ENCODE measurements at regions not wholly inside any gene's neighbourhood (a gene's known extent, or its start where the extent isn't known, plus 50 kb on each side); places are given as distances from the start of the nearest gene placed in this dataset.
"Not testable (repeated sequence)": the region's sequence is repeated elsewhere in the genome, so short reads cannot be mapped to it uniquely, and the experiment has no call there.

- DNase-seq (ENCODE audit: low read depth, low spot score): peak; percentile 13
- in situ Hi-C loops (cut with HindIII; ENCODE audit: low pct_unique_long_range_greater_than_20kb, low sequenced_read_pairs): not testable (repeated sequence)
Observed at GRCh38 chr9:85792057-85792456, 50.3 kb upstream of the AGTPBP1 start.

DNA sequence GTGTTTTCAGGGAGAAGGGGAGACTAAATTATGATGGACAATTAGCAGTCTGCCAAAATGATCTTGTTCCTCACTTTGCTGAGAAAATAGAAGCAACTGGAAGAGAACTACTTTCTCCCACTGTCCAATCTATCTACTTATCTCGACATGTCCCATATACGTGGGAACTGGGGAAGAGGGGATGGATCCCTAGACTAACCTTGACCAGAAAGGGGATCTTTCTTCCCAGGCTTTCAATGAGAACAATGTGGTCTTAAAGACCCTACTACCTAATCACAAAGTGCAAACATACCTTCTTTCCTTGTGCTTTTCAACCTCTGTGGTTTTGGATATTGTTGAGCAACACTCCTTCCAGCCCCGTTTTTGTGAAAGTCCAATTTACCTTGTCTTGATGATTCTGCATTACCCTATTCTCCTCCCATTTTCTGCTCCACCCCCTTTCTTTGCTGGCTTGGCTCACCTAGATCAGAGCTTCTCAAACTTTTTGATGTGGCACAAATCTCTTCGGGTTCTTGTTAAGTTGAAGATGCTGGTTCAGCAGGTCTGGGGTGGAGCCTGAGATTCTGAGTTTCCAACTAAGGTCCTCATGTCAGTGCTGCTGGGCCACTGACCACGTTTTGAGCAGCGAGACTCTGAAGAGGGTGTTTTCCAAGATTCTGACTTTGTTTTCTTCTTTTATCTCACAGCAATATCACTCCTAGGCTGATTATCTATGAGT, 61.4 kb upstream of the AGTPBP1 start:
- in situ Hi-C loops (cut with HindIII; ENCODE audit: low pct_unique_long_range_greater_than_20kb, low sequenced_read_pairs); DNase-seq (ENCODE audit: low read depth, low spot score): not testable (repeated sequence)

DNA sequence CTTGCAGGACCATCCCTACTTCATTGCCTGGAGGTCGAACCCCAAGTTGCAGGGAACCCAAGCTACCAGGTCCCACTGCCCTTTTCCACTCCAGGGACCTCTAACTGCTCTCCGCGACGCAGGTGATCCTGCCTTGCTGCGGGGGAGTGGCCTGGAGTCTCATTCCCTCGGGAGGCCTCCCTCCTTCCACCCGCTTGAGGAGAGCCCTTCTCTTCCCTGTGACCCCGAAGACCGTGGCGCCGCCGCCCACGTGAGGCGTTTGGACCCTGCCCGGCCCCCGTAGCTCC, 63.0 kb upstream of the AGTPBP1 start:
- DNase-seq (ENCODE audit: low read depth, low spot score); in situ Hi-C loops (cut with HindIII; ENCODE audit: low pct_unique_long_range_greater_than_20kb, low sequenced_read_pairs): not testable (repeated sequence)

GRCh38 chr9:85805134-85806005, 63.6 kb upstream of the AGTPBP1 start:
- in situ Hi-C loops (cut with HindIII; ENCODE audit: low pct_unique_long_range_greater_than_20kb, low sequenced_read_pairs): not testable (repeated sequence)
- DNase-seq (ENCODE audit: low read depth, low spot score): peak; percentile 60

DNA sequence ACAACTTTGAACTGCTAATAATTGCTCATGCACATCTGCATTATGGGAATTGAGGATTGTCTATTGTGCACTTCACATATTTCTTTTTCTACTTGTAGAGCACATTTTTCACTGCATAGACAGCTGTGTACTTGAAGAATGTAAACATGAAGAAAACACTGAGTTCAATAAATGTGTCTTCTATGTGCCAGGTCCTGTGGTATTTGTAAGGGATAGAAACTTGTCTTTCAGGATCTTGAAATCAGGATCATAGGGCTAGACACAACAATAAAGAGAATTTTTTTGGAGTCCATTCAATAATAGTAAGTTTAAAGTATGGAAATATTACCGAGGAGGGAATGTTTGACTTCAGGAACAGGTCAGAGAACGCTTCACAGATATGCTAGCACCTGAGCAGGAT, 66.6 kb upstream of the AGTPBP1 start:
- DNase-seq (ENCODE audit: low read depth, low spot score); in situ Hi-C loops (cut with HindIII; ENCODE audit: low pct_unique_long_range_greater_than_20kb, low sequenced_read_pairs): not testable (repeated sequence)

GRCh38 chr9:85813388-85813787, 71.6 kb upstream of the AGTPBP1 start:
- DNase-seq (ENCODE audit: low read depth, low spot score); in situ Hi-C loops (cut with HindIII; ENCODE audit: low pct_unique_long_range_greater_than_20kb, low sequenced_read_pairs): not testable (repeated sequence)

GRCh38 chr9:85814800-85815199, 73.0 kb upstream of the AGTPBP1 start:
- DNase-seq (ENCODE audit: low read depth, low spot score); in situ Hi-C loops (cut with HindIII; ENCODE audit: low pct_unique_long_range_greater_than_20kb, low sequenced_read_pairs): not testable (repeated sequence)

GRCh38 chr9:85818971-85819370, 77.2 kb upstream of the AGTPBP1 start:
- DNase-seq (ENCODE audit: low read depth, low spot score): peak; percentile 56
- in situ Hi-C loops (cut with HindIII; ENCODE audit: low pct_unique_long_range_greater_than_20kb, low sequenced_read_pairs): not testable (repeated sequence)

- DNase-seq (ENCODE audit: low read depth, low spot score); in situ Hi-C loops (cut with HindIII; ENCODE audit: low pct_unique_long_range_greater_than_20kb, low sequenced_read_pairs): not testable (repeated sequence)
Observed at GRCh38 chr9:85820598-85820997, 78.8 kb upstream of the AGTPBP1 start.

- DNase-seq (ENCODE audit: low read depth, low spot score): peak; percentile 73
- in situ Hi-C loops (cut with HindIII; ENCODE audit: low pct_unique_long_range_greater_than_20kb, low sequenced_read_pairs): not testable (repeated sequence)
Observed at GRCh38 chr9:85824949-85825348, 83.2 kb upstream of the AGTPBP1 start.

- DNase-seq (ENCODE audit: low read depth, low spot score); in situ Hi-C loops (cut with HindIII; ENCODE audit: low pct_unique_long_range_greater_than_20kb, low sequenced_read_pairs): not testable (repeated sequence)
Observed at GRCh38 chr9:85834591-85834990, 92.8 kb upstream of the AGTPBP1 start.

- in situ Hi-C loops (cut with HindIII; ENCODE audit: low pct_unique_long_range_greater_than_20kb, low sequenced_read_pairs); DNase-seq (ENCODE audit: low read depth, low spot score): not testable (repeated sequence)
Observed at GRCh38 chr9:85843949-85844348, 97.0 kb upstream of the NAA35 start.

- in situ Hi-C loops (cut with HindIII; ENCODE audit: low pct_unique_long_range_greater_than_20kb, low sequenced_read_pairs); DNase-seq (ENCODE audit: low read depth, low spot score): not testable (repeated sequence)
Observed at GRCh38 chr9:85847782-85848181, 93.2 kb upstream of the NAA35 start.

DNA sequence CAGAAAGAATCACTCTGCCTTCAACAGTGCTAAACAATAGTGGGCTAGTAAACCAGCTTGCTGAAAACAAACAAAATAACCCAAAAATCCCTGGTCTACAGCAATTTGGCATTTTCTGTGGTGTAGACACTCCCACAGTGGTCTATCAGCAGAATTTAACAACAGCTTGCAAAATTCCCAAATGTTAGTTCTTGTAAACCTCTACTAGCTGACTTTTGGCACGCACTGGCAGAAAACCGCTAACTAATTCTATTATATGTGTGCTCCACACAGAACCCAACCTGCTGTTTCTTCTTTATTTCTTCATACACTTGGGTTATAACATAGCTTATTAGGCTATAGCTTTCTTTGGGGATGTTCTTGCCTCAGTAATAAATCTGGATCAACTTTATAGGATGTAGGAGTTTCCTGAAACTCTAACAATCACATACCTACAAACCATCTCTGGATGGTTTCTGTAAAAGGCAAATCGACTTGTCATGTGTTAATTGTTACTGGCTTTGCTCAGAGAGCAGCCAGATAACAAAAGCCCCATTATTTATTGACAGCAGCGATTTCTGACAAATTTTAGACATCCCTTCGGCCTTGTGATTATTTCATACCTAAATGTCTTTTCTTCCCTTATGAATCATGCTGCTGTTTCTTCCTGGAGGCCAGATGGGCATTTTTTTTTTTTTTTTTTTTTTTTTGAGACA, 82.7 kb upstream of the NAA35 start:
- peak; percentile 98 for DNase-seq (ENCODE audit: low read depth, low spot score)
- in situ Hi-C loops (cut with HindIII; ENCODE audit: low pct_unique_long_range_greater_than_20kb, low sequenced_read_pairs): no loop called here

GRCh38 chr9:85859765-85860164, 81.2 kb upstream of the NAA35 start:
- DNase-seq (ENCODE audit: low read depth, low spot score): peak; percentile 10
- in situ Hi-C loops (cut with HindIII; ENCODE audit: low pct_unique_long_range_greater_than_20kb, low sequenced_read_pairs): no loop called here

GRCh38 chr9:85861882-85862281, 79.1 kb upstream of the NAA35 start:
- DNase-seq (ENCODE audit: low read depth, low spot score); in situ Hi-C loops (cut with HindIII; ENCODE audit: low pct_unique_long_range_greater_than_20kb, low sequenced_read_pairs): not testable (repeated sequence)

DNA sequence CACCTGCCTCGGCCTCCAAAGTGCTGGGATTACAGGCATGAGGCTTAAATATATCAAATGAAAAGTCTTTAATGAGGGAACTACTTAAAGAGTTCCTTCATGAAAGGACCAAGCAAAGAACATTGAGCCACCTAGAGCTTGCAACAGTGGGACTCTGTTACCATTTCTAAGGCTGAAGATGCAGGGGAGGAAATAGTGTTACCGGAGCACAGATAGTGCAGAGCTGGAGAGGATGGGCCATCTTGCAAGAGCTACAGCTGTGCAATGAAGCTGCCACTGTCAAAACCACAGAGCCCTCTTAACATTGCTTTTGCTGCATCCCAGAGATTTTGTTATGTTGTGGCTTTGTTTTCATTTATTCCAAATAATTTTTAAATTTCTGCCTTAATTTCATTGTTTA, 77.1 kb upstream of the NAA35 start:
- in situ Hi-C loops (cut with HindIII; ENCODE audit: low pct_unique_long_range_greater_than_20kb, low sequenced_read_pairs): no loop called here
- DNase-seq (ENCODE audit: low read depth, low spot score): no peak

- in situ Hi-C loops (cut with HindIII; ENCODE audit: low pct_unique_long_range_greater_than_20kb, low sequenced_read_pairs): no loop called here
Observed at GRCh38 chr9:85871008-85871407, 69.9 kb upstream of the NAA35 start.

More at GRCh38 chr9:85871008-85871407, 69.9 kb upstream of the NAA35 start:
- DNase-seq (ENCODE audit: low read depth, low spot score): no peak

All from SK-MEL-5 (cell line).